ENCODE measurements at regions not wholly inside any gene's neighbourhood (a gene's known extent, or its start where the extent isn't known, plus 50 kb on each side); places are given as distances from the start of the nearest gene placed in this dataset.

- DNase-seq: no peak
Observed at GRCh38 chr10:42952931-42953683, 123.8 kb upstream of the RET start.

- DNase-seq: no peak
Observed at GRCh38 chr10:42953684-42954674, 122.9 kb upstream of the RET start.

- DNase-seq: no peak
Observed at GRCh38 chr10:42954766-42955492, 121.9 kb upstream of the RET start.

GRCh38 chr10:42955493-42955889 is 121.4 kb upstream of the RET start:
- DNase-seq: no peak

GRCh38 chr10:42956045-42956444 is 120.8 kb upstream of the RET start:
- no peak for DNase-seq

GRCh38 chr10:42958142-42958868 is 118.6 kb upstream of the RET start:
- no peak for DNase-seq

- no peak for DNase-seq
Observed at GRCh38 chr10:42959833-42960232, 117.0 kb upstream of the RET start.

GRCh38 chr10:42960491-42960990 is 116.3 kb upstream of the RET start:
- DNase-seq: no peak

- no peak for DNase-seq
Observed at GRCh38 chr10:42960991-42961795, 115.7 kb upstream of the RET start.

GRCh38 chr10:42961796-42962109 is 115.1 kb upstream of the RET start:
- no peak for DNase-seq

GRCh38 chr10:42962110-42962901 is 114.6 kb upstream of the RET start:
- DNase-seq: no peak

- no peak for DNase-seq
Observed at GRCh38 chr10:42962902-42963231, 114.0 kb upstream of the RET start.

- no peak for DNase-seq
Observed at GRCh38 chr10:42963312-42963711, 113.6 kb upstream of the RET start.

GRCh38 chr10:42969147-42969546 is 107.7 kb upstream of the RET start:
- no peak for DNase-seq

GRCh38 chr10:42969909-42970308 is 107.0 kb upstream of the RET start:
- no peak for DNase-seq

GRCh38 chr10:42970451-42971250 is 106.2 kb upstream of the RET start:
- no peak for DNase-seq

- DNase-seq: no peak
Observed at GRCh38 chr10:42971251-42971599, 105.6 kb upstream of the RET start.

GRCh38 chr10:42972946-42973345 is 103.9 kb upstream of the RET start:
- no peak for DNase-seq

GRCh38 chr10:42973411-42973810 is 103.5 kb upstream of the RET start:
- no peak for DNase-seq
